ENCODE measurements at regions not wholly inside any gene's neighbourhood (a gene's known extent, or its start where the extent isn't known, plus 50 kb on each side); places are given as distances from the start of the nearest gene placed in this dataset.
"Not testable (repeated sequence)": the region's sequence is repeated elsewhere in the genome, so short reads cannot be mapped to it uniquely, and the experiment has no call there.

GRCh38 chr20:50354721-50355589 is 155.2 kb upstream of the PTPN1 start:
- no peak for DNase-seq (ENCODE audit: low spot score)
- Mint-ChIP-seq H3K27ac (no peak overlapping the region), H3K36me3 (ENCODE audit: low read depth) (no peaks in the 10 kb centered on the region), H3K4me1 (ENCODE audit: low read depth) (peaks cover 16% of the 10 kb centered on the region), H3K27me3 (ENCODE audit: low read depth) (no peaks in the 10 kb centered on the region), H3K4me3 (no peak overlapping the region), H3K9me3 (no peaks in the 10 kb centered on the region)

- no peak for DNase-seq (ENCODE audit: low spot score)
- H3K4me3 Mint-ChIP-seq, result no peak overlapping the region
- H3K4me1 Mint-ChIP-seq (ENCODE audit: low read depth), result peaks cover 12% of the 10 kb centered on the region
- no peak overlapping the region for H3K27ac Mint-ChIP-seq
- H3K36me3 Mint-ChIP-seq (ENCODE audit: low read depth), result no peaks in the 10 kb centered on the region
- no peaks in the 10 kb centered on the region for H3K9me3 Mint-ChIP-seq
- no peaks in the 10 kb centered on the region for H3K27me3 Mint-ChIP-seq (ENCODE audit: low read depth)
Measured at GRCh38 chr20:50355590-50356524, 154.3 kb upstream of the PTPN1 start.

- Mint-ChIP-seq H3K4me1 (ENCODE audit: low read depth) (peaks cover 8% of the 10 kb centered on the region), H3K4me3 (no peak overlapping the region), H3K36me3 (ENCODE audit: low read depth) (no peaks in the 10 kb centered on the region), H3K9me3 (no peaks in the 10 kb centered on the region), H3K27me3 (ENCODE audit: low read depth) (no peaks in the 10 kb centered on the region), H3K27ac (no peak overlapping the region)
- no peak for DNase-seq (ENCODE audit: low spot score)
Measured at GRCh38 chr20:50356525-50356885, 153.7 kb upstream of the PTPN1 start.

- peaks cover 8% of the 10 kb centered on the region for H3K4me1 Mint-ChIP-seq (ENCODE audit: low read depth)
- H3K36me3 Mint-ChIP-seq (ENCODE audit: low read depth), result no peaks in the 10 kb centered on the region
- no peaks in the 10 kb centered on the region for H3K27me3 Mint-ChIP-seq (ENCODE audit: low read depth)
Measured at GRCh38 chr20:50356962-50357782, 153.0 kb upstream of the PTPN1 start.

GRCh38 chr20:50357783-50358161 is 152.4 kb upstream of the PTPN1 start:
- Mint-ChIP-seq H3K9me3 (no peaks in the 10 kb centered on the region), H3K27ac (no peak overlapping the region), H3K4me3 (no peak overlapping the region), H3K27me3 (ENCODE audit: low read depth) (no peaks in the 10 kb centered on the region), H3K4me1 (ENCODE audit: low read depth) (peaks cover 5% of the 10 kb centered on the region), H3K36me3 (ENCODE audit: low read depth) (no peaks in the 10 kb centered on the region)
- DNase-seq (ENCODE audit: low spot score), result no peak

More at GRCh38 chr20:50356962-50357782, 153.0 kb upstream of the PTPN1 start:
- no peak overlapping the region for H3K27ac Mint-ChIP-seq
- no peak for DNase-seq (ENCODE audit: low spot score)
- no peak overlapping the region for H3K4me3 Mint-ChIP-seq
- H3K9me3 Mint-ChIP-seq, result no peaks in the 10 kb centered on the region

- Mint-ChIP-seq H3K4me3 (no peak overlapping the region), H3K27ac (no peak overlapping the region), H3K27me3 (ENCODE audit: low read depth) (peaks cover 2% of the 10 kb centered on the region), H3K4me1 (ENCODE audit: low read depth) (peaks cover 4% of the 10 kb centered on the region), H3K36me3 (ENCODE audit: low read depth) (no peaks in the 10 kb centered on the region), H3K9me3 (no peaks in the 10 kb centered on the region)
- no peak for DNase-seq (ENCODE audit: low spot score)
Measured at GRCh38 chr20:50358166-50358565, 152.0 kb upstream of the PTPN1 start.

GRCh38 chr20:50358971-50359370 is 151.2 kb upstream of the PTPN1 start:
- no peaks in the 10 kb centered on the region for H3K9me3 Mint-ChIP-seq
- no peak overlapping the region for H3K4me3 Mint-ChIP-seq
- H3K27ac Mint-ChIP-seq, result peak overlapping the region; percentile 61
- DNase-seq (ENCODE audit: low spot score), result no peak
- no peaks in the 10 kb centered on the region for H3K4me1 Mint-ChIP-seq (ENCODE audit: low read depth)
- no peaks in the 10 kb centered on the region for H3K36me3 Mint-ChIP-seq (ENCODE audit: low read depth)
- H3K27me3 Mint-ChIP-seq (ENCODE audit: low read depth), result peaks cover 4% of the 10 kb centered on the region

- Mint-ChIP-seq H3K27ac (no peak overlapping the region), H3K36me3 (ENCODE audit: low read depth) (no peaks in the 10 kb centered on the region), H3K9me3 (no peaks in the 10 kb centered on the region), H3K4me1 (ENCODE audit: low read depth) (no peaks in the 10 kb centered on the region), H3K4me3 (no peak overlapping the region), H3K27me3 (ENCODE audit: low read depth) (peaks cover 7% of the 10 kb centered on the region)
- DNase-seq (ENCODE audit: low spot score), result no peak
Measured at GRCh38 chr20:50359607-50360217, 150.5 kb upstream of the PTPN1 start.

GRCh38 chr20:50360218-50360672 is 149.9 kb upstream of the PTPN1 start:
- Mint-ChIP-seq H3K4me3 (no peak overlapping the region), H3K9me3 (no peaks in the 10 kb centered on the region), H3K36me3 (ENCODE audit: low read depth) (no peaks in the 10 kb centered on the region)

GRCh38 chr20:50360921-50361320 is 149.3 kb upstream of the PTPN1 start:
- no peaks in the 10 kb centered on the region for H3K36me3 Mint-ChIP-seq (ENCODE audit: low read depth)
- no peaks in the 10 kb centered on the region for H3K4me1 Mint-ChIP-seq (ENCODE audit: low read depth)
- no peak overlapping the region for H3K4me3 Mint-ChIP-seq
- H3K27ac Mint-ChIP-seq, result no peak overlapping the region
- H3K27me3 Mint-ChIP-seq (ENCODE audit: low read depth), result peaks cover 10% of the 10 kb centered on the region
- H3K9me3 Mint-ChIP-seq, result no peaks in the 10 kb centered on the region
- no peak for DNase-seq (ENCODE audit: low spot score)

More at GRCh38 chr20:50360218-50360672, 149.9 kb upstream of the PTPN1 start:
- no peak overlapping the region for H3K27ac Mint-ChIP-seq
- peaks cover 7% of the 10 kb centered on the region for H3K27me3 Mint-ChIP-seq (ENCODE audit: low read depth)
- no peak for DNase-seq (ENCODE audit: low spot score)
- H3K4me1 Mint-ChIP-seq (ENCODE audit: low read depth), result no peaks in the 10 kb centered on the region

GRCh38 chr20:50362177-50362576 is 148.0 kb upstream of the PTPN1 start:
- H3K9me3 Mint-ChIP-seq; H3K27ac Mint-ChIP-seq; DNase-seq (ENCODE audit: low spot score); H3K4me1 Mint-ChIP-seq (ENCODE audit: low read depth); H3K4me3 Mint-ChIP-seq; H3K36me3 Mint-ChIP-seq (ENCODE audit: low read depth): not testable (repeated sequence)
- peaks cover 14% of the 10 kb centered on the region for H3K27me3 Mint-ChIP-seq (ENCODE audit: low read depth)

- Mint-ChIP-seq H3K4me1 (ENCODE audit: low read depth) (peaks cover 9% of the 10 kb centered on the region), H3K27ac (no peak overlapping the region), H3K9me3 (no peaks in the 10 kb centered on the region), H3K27me3 (ENCODE audit: low read depth) (peaks cover 16% of the 10 kb centered on the region), H3K36me3 (ENCODE audit: low read depth) (no peaks in the 10 kb centered on the region), H3K4me3 (no peak overlapping the region)
- no peak for DNase-seq (ENCODE audit: low spot score)
Measured at GRCh38 chr20:50363027-50363426, 147.2 kb upstream of the PTPN1 start.

- Mint-ChIP-seq H3K4me3 (no peak overlapping the region), H3K9me3 (no peaks in the 10 kb centered on the region), H3K27me3 (ENCODE audit: low read depth) (peaks cover 18% of the 10 kb centered on the region), H3K4me1 (ENCODE audit: low read depth) (peaks cover 11% of the 10 kb centered on the region), H3K27ac (no peak overlapping the region), H3K36me3 (ENCODE audit: low read depth) (no peaks in the 10 kb centered on the region)
- no peak for DNase-seq (ENCODE audit: low spot score)
Measured at GRCh38 chr20:50363479-50363878, 146.7 kb upstream of the PTPN1 start.
